ENCODE measurements at regions not wholly inside any gene's neighbourhood (a gene's known extent, or its start where the extent isn't known, plus 50 kb on each side); places are given as distances from the start of the nearest gene placed in this dataset.

DNA sequence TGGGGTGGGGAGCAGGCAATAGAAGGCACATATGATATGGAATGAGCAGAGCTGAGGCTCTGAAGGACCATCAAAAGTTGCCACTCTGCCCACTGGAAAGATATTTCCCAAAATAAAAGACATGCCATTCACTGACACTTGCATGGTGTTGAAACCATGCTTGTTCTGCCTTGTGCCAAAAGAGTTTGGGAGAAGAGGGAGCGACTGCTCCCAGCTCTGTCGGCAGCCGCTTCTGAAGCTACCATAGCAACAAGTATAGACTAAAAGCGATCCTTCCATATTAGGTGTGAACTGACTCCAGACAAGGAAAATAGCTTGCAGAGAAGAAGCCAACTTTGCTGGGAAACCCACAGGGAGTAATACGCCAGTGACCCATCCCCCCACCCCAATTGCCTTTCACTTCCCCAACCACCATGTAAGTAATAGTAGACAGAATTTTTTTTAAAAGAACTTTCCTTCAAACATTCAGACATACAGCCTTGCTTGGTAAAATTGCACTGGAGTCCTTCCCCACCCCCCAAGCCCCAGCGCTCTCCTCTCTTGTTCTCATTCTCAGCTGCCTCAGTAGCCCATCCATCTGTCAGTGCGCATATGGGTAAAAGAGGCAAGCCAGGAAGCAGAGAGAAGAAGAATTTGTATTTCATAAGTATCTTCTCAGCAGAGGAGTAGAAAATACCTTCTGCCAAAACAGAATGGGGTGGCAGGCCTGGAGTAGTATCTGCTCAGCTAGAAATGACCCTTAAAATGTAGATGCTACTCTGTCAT lies 263.7 kb downstream of the OMA1 start:
- H3K9ac ChIP-seq (ENCODE audit: low read depth, low read length) = no peak overlapping the region
- no peaks in the 10 kb centered on the region for H3K4me1 ChIP-seq (ENCODE audit: insufficient read depth, low read length)
- H3K36me3 ChIP-seq (ENCODE audit: insufficient read depth, low read length) = no peaks in the 10 kb centered on the region
- no peaks in the 10 kb centered on the region for H3K9me3 ChIP-seq (ENCODE audit: control insufficient read depth, insufficient read depth, low read length)

- Histone ChIP-seq H3K9ac (ENCODE audit: low read depth, low read length) (no peak overlapping the region), H3K36me3 (ENCODE audit: insufficient read depth, low read length) (no peaks in the 10 kb centered on the region), H3K4me1 (ENCODE audit: insufficient read depth, low read length) (no peaks in the 10 kb centered on the region), H3K9me3 (ENCODE audit: control insufficient read depth, insufficient read depth, low read length) (no peaks in the 10 kb centered on the region; the same call in 1 of the 2 replicates)
Measured at GRCh38 chr1:58266242-58266641, 280.3 kb downstream of the OMA1 start.

GRCh38 chr1:58264462-58264861 lies 282.1 kb downstream of the OMA1 start:
- Histone ChIP-seq H3K4me1 (ENCODE audit: insufficient read depth, low read length) (no peaks in the 10 kb centered on the region), H3K9ac (ENCODE audit: low read depth, low read length) (no peak overlapping the region), H3K9me3 (ENCODE audit: control insufficient read depth, insufficient read depth, low read length) (no peaks in the 10 kb centered on the region; the same call in 1 of the 2 replicates), H3K36me3 (ENCODE audit: insufficient read depth, low read length) (no peaks in the 10 kb centered on the region)

- no peak overlapping the region for H3K9ac ChIP-seq (ENCODE audit: low read depth, low read length)
- no peaks in the 10 kb centered on the region; the same call in 1 of the 2 replicates for H3K9me3 ChIP-seq (ENCODE audit: control insufficient read depth, insufficient read depth, low read length)
- no peaks in the 10 kb centered on the region for H3K4me1 ChIP-seq (ENCODE audit: insufficient read depth, low read length)
- no peaks in the 10 kb centered on the region for H3K36me3 ChIP-seq (ENCODE audit: insufficient read depth, low read length)
Measured at GRCh38 chr1:58262702-58263101, 283.8 kb downstream of the OMA1 start.

GRCh38 chr1:58258082-58258481 lies 288.4 kb downstream of the OMA1 start:
- Histone ChIP-seq H3K9ac (ENCODE audit: low read depth, low read length) (no peak overlapping the region), H3K4me1 (ENCODE audit: insufficient read depth, low read length) (no peaks in the 10 kb centered on the region)

DNA sequence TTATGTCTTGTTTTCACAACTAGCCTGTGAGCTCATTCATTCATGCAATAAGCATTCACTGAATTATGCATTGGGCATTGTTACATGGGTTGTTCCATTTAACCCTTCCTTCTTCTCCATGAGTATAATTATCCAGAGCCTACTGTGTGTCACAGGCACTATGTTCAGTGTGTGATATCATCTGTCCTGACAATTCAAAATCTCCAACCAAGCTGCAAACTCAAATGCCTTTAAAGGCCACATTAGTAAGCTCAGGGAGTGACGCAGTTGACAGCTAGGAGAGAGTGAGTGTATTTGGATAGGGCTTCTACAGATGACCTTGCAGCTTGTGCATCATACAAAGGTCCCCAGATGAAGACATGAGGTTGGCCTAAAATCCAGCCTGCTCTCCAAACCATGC lies 289.5 kb downstream of the OMA1 start:
- Histone ChIP-seq H3K9me3 (ENCODE audit: control insufficient read depth, insufficient read depth, low read length) (0 out of 2 replicates have a peak, but pooled peaks cover 3% of the 10 kb centered on the region), H3K4me1 (ENCODE audit: insufficient read depth, low read length) (no peaks in the 10 kb centered on the region), H3K9ac (ENCODE audit: low read depth, low read length) (no peak overlapping the region), H3K36me3 (ENCODE audit: insufficient read depth, low read length) (no peaks in the 10 kb centered on the region)

More at GRCh38 chr1:58258082-58258481, 288.4 kb downstream of the OMA1 start:
- 0 out of 2 replicates have a peak, but pooled peaks cover 3% of the 10 kb centered on the region for H3K9me3 ChIP-seq (ENCODE audit: control insufficient read depth, insufficient read depth, low read length)
- H3K36me3 ChIP-seq (ENCODE audit: insufficient read depth, low read length) = no peaks in the 10 kb centered on the region

GRCh38 chr1:58256546-58256945 lies 290.0 kb downstream of the OMA1 start:
- Histone ChIP-seq H3K4me1 (ENCODE audit: insufficient read depth, low read length) (no peaks in the 10 kb centered on the region), H3K36me3 (ENCODE audit: insufficient read depth, low read length) (no peaks in the 10 kb centered on the region), H3K9ac (ENCODE audit: low read depth, low read length) (no peak overlapping the region), H3K9me3 (ENCODE audit: control insufficient read depth, insufficient read depth, low read length) (0 out of 2 replicates have a peak, but pooled peaks cover 3% of the 10 kb centered on the region)

GRCh38 chr1:58256041-58256440 lies 290.5 kb downstream of the OMA1 start:
- Histone ChIP-seq H3K9ac (ENCODE audit: low read depth, low read length) (no peak overlapping the region), H3K4me1 (ENCODE audit: insufficient read depth, low read length) (no peaks in the 10 kb centered on the region), H3K36me3 (ENCODE audit: insufficient read depth, low read length) (no peaks in the 10 kb centered on the region), H3K9me3 (ENCODE audit: control insufficient read depth, insufficient read depth, low read length) (0 out of 2 replicates have a peak, but pooled peaks cover 3% of the 10 kb centered on the region)

DNA sequence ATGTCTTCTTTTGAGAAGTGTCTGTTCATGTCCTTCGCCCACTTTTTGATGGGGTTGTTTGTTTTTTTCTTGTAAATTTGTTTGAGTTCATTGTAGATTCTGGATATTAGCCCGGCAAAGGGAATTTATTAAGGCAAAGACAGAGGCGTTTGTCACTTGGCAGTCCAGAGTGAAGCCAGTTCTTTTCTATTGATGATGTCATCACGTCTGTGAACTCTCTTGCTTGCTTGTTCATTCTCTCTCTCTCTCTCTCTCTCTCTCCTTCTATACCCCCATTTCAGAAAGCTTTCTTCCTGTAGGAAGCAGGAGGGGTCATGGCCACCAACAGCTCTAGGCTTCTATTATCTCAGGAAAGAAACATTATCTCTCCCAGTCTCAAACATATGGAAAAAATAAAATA lies 291.3 kb downstream of the OMA1 start:
- Histone ChIP-seq H3K9me3 (ENCODE audit: control insufficient read depth, insufficient read depth, low read length) (0 out of 2 replicates have a peak, but pooled peaks cover 3% of the 10 kb centered on the region), H3K4me1 (ENCODE audit: insufficient read depth, low read length) (no peaks in the 10 kb centered on the region), H3K9ac (ENCODE audit: low read depth, low read length) (no peak overlapping the region), H3K36me3 (ENCODE audit: insufficient read depth, low read length) (no peaks in the 10 kb centered on the region)

- Histone ChIP-seq H3K9me3 (ENCODE audit: control insufficient read depth, insufficient read depth, low read length) (0 out of 2 replicates have a peak, but pooled peaks cover 3% of the 10 kb centered on the region), H3K4me1 (ENCODE audit: insufficient read depth, low read length) (peaks cover 6% of the 10 kb centered on the region; the same call in 1 of the 2 replicates), H3K36me3 (ENCODE audit: insufficient read depth, low read length) (no peaks in the 10 kb centered on the region), H3K9ac (ENCODE audit: low read depth, low read length) (no peak overlapping the region)
Measured at GRCh38 chr1:58251430-58252073, 295.0 kb downstream of the OMA1 start.

- no peaks in the 10 kb centered on the region for H3K36me3 ChIP-seq (ENCODE audit: insufficient read depth, low read length)
- peaks cover 6% of the 10 kb centered on the region; the same call in 1 of the 2 replicates for H3K4me1 ChIP-seq (ENCODE audit: insufficient read depth, low read length)
- H3K9me3 ChIP-seq (ENCODE audit: control insufficient read depth, insufficient read depth, low read length) = 0 out of 2 replicates have a peak, but pooled peaks cover 3% of the 10 kb centered on the region
- peak overlapping the region; percentile 48; the same call in 1 of the 2 replicates for H3K9ac ChIP-seq (ENCODE audit: low read depth, low read length)
Measured at GRCh38 chr1:58250587-58250948, 296.0 kb downstream of the OMA1 start.

GRCh38 chr1:58249737-58250586 lies 296.6 kb downstream of the OMA1 start:
- Histone ChIP-seq H3K9me3 (ENCODE audit: control insufficient read depth, insufficient read depth, low read length) (no peaks in the 10 kb centered on the region), H3K9ac (ENCODE audit: low read depth, low read length) (peak overlapping the region; percentile 48; the same call in 1 of the 2 replicates), H3K36me3 (ENCODE audit: insufficient read depth, low read length) (no peaks in the 10 kb centered on the region), H3K4me1 (ENCODE audit: insufficient read depth, low read length) (peaks cover 6% of the 10 kb centered on the region; the same call in 1 of the 2 replicates)

DNA sequence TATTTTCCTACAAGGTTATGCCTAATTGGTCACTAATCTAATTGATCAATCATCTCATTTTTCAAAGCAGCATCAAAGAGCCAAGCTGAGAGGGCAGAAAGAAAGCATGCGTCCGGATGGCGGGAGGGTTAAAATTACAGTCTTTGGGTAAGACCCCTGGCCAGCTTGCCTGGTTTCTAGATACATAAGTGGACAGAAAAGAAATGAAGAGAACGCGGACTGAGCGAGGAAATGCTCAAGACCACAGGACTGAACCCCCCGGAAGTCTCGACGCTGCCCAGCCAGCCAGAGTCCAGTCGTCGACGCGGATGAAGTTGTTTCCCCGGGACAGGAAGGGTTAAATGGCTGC lies 297.2 kb downstream of the OMA1 start:
- Histone ChIP-seq H3K4me1 (ENCODE audit: insufficient read depth, low read length) (peaks cover 6% of the 10 kb centered on the region; the same call in 1 of the 2 replicates), H3K9me3 (ENCODE audit: control insufficient read depth, insufficient read depth, low read length) (no peaks in the 10 kb centered on the region), H3K9ac (ENCODE audit: low read depth, low read length) (peak overlapping the region; percentile 48), H3K36me3 (ENCODE audit: insufficient read depth, low read length) (no peaks in the 10 kb centered on the region)

DNA sequence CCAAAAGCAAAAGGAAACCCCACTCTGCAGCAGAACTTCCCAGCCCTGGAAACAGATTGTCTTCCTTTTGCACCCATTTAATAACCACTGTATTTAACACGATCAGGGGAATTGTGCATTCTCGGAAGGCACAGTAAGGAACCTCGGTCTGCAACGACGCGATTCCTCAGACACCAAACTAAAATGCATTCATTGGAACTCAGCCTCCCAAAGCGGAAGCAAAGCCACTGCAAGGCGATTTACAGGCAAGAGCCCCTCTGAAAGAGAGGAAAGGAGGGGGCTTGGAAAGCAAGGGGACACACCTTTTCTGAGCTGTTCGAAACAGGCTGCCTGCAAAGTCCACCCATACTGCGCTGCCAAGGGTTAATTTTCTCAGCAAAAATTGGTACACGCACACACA lies 297.7 kb downstream of the OMA1 start:
- Histone ChIP-seq H3K36me3 (ENCODE audit: insufficient read depth, low read length) (no peaks in the 10 kb centered on the region), H3K4me1 (ENCODE audit: insufficient read depth, low read length) (peaks cover 6% of the 10 kb centered on the region; the same call in 1 of the 2 replicates), H3K9ac (ENCODE audit: low read depth, low read length) (peak overlapping the region; percentile 48; the same call in 1 of the 2 replicates)

More for the DNA sequence above, 297.7 kb downstream of the OMA1 start:
- no peaks in the 10 kb centered on the region for H3K9me3 ChIP-seq (ENCODE audit: control insufficient read depth, insufficient read depth, low read length)

All from ES-I3 (cell line).